HCT116 (cell line): ENCODE measurements at regions not wholly inside any gene's neighbourhood (a gene's known extent, or its start where the extent isn't known, plus 50 kb on each side); places are given as distances from the start of the nearest gene placed in this dataset.

Source experiments
- ATAC-seq: fragments of 200-7000 bp; cut with Tn5 transposase; 2 replicates; pipeline ENCODE4 v1.9.1; 2020; ENCODE audit warnings: mild to moderate bottlenecking, moderate library complexity
- BruUV-seq: library from RNA; stranded (reverse); fragments of 400-500 nt; replicated peaks from 2 replicates; lab custom pipeline; 2021; lab: Mats Ljungman, UMichigan
- CTCF ChIA-PET: fragments of 300-600 bp; sonication (Branson Sonifier 250); formaldehyde crosslinking; loops from one replicate; lab custom pipeline; 2021; ENCODE audit warnings: antibody characterized with exemption; lab: Charles Lee
- POLR2A ChIA-PET: fragments of 300-600, 350-600 bp; sonication (Branson Sonifier 250); formaldehyde crosslinking; loops from one replicate; lab custom pipeline; 2021; ENCODE audit warnings: antibody characterized with exemption; lab: Charles Lee
- RAD21 ChIA-PET, 2 experiments: fragments of 300-600 bp; sonication (Branson Sonifier 250); formaldehyde crosslinking; loops; one replicate each; lab custom pipeline; 2023; ENCODE audit warnings: low total read pairs in 2 of 2; ENCODE audit not compliant: uncharacterized antibody in 2 of 2, unreplicated experiment in 2 of 2, low non-redundant PET in 1 of 2; lab: Charles Lee
- DNase-seq: peaks from one replicate; pipeline ENCODE4 v3.0.0-alpha.2; 2010; ENCODE audit warnings: low read depth, low spot score
- H2AFZ ChIP-seq: fragments of 200-600 bp; shearing (Covaris generic), sonication (generic); 2 replicates; pipeline ENCODE4 v1.6.1; 2017; ENCODE audit warnings: low read depth, mixed run types, mixed read lengths, antibody characterized with exemption, low read length; ENCODE audit not compliant: poor library complexity, severe bottlenecking
- H3K27ac ChIP-seq: 2 replicates; pipeline ENCODE4 v1.5.1; 2012; ENCODE audit warnings: low read depth, low read length
- H3K27me3 ChIP-seq: fragments of 200-600 bp; sonication (generic); 2 replicates; pipeline ENCODE4 v1.6.1; 2016; ENCODE audit warnings: mixed run types, low read length, mixed read lengths; ENCODE audit not compliant: insufficient read depth
- H3K36me3 ChIP-seq, 2 experiments: fragments of 200-500 bp in 1 of 2; fragments of 200-600 bp in 1 of 2; sonication (Bioruptor generic) in 1 of 2; sonication (generic) in 1 of 2; 2 replicates each; pipeline versions ENCODE4 v1.5.1 to v1.6.1; 2014 to 2016; ENCODE audit warnings: low read length in 2 of 2, inconsistent platforms in 1 of 2, mixed read lengths in 1 of 2, mixed run types in 1 of 2; ENCODE audit not compliant: insufficient read depth in 2 of 2, control insufficient read depth in 1 of 2
- H3K4me1 ChIP-seq, 2 experiments: fragments of 200-600 bp in 1 of 2; sonication (generic) in 1 of 2; 2 replicates each; pipeline versions ENCODE4 v1.5.1 to v1.6.1; 2012 to 2017; ENCODE audit warnings: low read length in 2 of 2, inconsistent platforms in 1 of 2, mild to moderate bottlenecking in 1 of 2, mixed read lengths in 1 of 2, mixed run types in 1 of 2, moderate library complexity in 1 of 2; ENCODE audit not compliant: insufficient read depth in 2 of 2, control insufficient read depth in 1 of 2
- H3K4me2 ChIP-seq: fragments of 200-600 bp; sonication (generic); 2 replicates; pipeline ENCODE4 v1.6.1; 2017; ENCODE audit warnings: mixed run types, low read length, mixed read lengths
- H3K4me3 ChIP-seq, 2 experiments: fragments of 200-600 bp in 1 of 2; sonication (generic) in 1 of 2; replicated peaks in 1 of 2; 2 replicates each; pipeline ENCODE4 v1.5.1; 2011 to 2016; ENCODE audit warnings: low read length in 2 of 2, control low read depth in 1 of 2, low read depth in 1 of 2, mild to moderate bottlenecking in 1 of 2, mixed read lengths in 1 of 2, mixed run types in 1 of 2
- H3K79me2 ChIP-seq: fragments of 200-600 bp; sonication (generic); 2 replicates; pipeline ENCODE4 v1.6.1; 2017; ENCODE audit warnings: mild to moderate bottlenecking, mixed run types, low read length, moderate library complexity, mixed read lengths; ENCODE audit not compliant: insufficient read depth
- H3K9ac ChIP-seq: fragments of 200-600 bp; sonication (generic); 2 replicates; pipeline ENCODE4 v1.6.1; 2016; ENCODE audit warnings: low read length, mixed read lengths
- H3K9me2 ChIP-seq: fragments of 200-600 bp; sonication (generic), shearing (Covaris generic); 2 replicates; pipeline ENCODE4 v1.6.1; 2017; ENCODE audit warnings: mixed run types, mild to moderate bottlenecking, moderate library complexity; ENCODE audit not compliant: insufficient read depth
- H3K9me3 ChIP-seq, 2 experiments: fragments of 200-500 bp in 1 of 2; fragments of 200-600 bp in 1 of 2; sonication (Bioruptor generic) in 1 of 2; sonication (generic) in 1 of 2; 2 replicates each; pipeline ENCODE4 v1.6.1; 2014 to 2017; ENCODE audit warnings: low read length in 2 of 2, mixed read lengths in 2 of 2, inconsistent platforms in 1 of 2, low read depth in 1 of 2, mild to moderate bottlenecking in 1 of 2, mixed run types in 1 of 2, moderate library complexity in 1 of 2; ENCODE audit not compliant: control insufficient read depth in 1 of 2, insufficient read depth in 1 of 2
- H4K20me1 ChIP-seq: fragments of 200-600 bp; sonication (generic), shearing (Covaris generic); 2 replicates; pipeline ENCODE4 v1.6.1; 2017; ENCODE audit warnings: mixed run types, mild to moderate bottlenecking, moderate library complexity; ENCODE audit not compliant: insufficient read depth
- ATF3 ChIP-seq: IDR thresholded peaks from 2 replicates; pipeline ENCODE4 v1.6.1; 2012
- CBX3 ChIP-seq: IDR thresholded peaks from 2 replicates; pipeline ENCODE4 v1.6.1; 2012; ENCODE audit warnings: low read depth
- CTCF ChIP-seq, 3 experiments: fragments of 200-600 bp in 1 of 3; sonication (generic) in 1 of 3; IDR thresholded peaks in 2 of 3; conservative IDR thresholded peaks in 1 of 3; 2 replicates each; pipeline ENCODE4 v1.5.1; 2012 to 2017; ENCODE audit warnings: low read depth in 2 of 3, low read length in 2 of 3, antibody characterized with exemption in 1 of 3, borderline replicate concordance in 1 of 3, control low read depth in 1 of 3, mild to moderate bottlenecking in 1 of 3, mixed read lengths in 1 of 3, mixed run types in 1 of 3, moderate library complexity in 1 of 3; ENCODE audit not compliant: insufficient read depth in 1 of 3
- EGR1 ChIP-seq: IDR thresholded peaks from 2 replicates; pipeline ENCODE4 v1.6.1; 2012; ENCODE audit warnings: low read depth
- ELF1 ChIP-seq: IDR thresholded peaks from 2 replicates; pipeline ENCODE4 v1.6.1; 2012; ENCODE audit warnings: low read depth, borderline replicate concordance
- EZH2 ChIP-seq: fragments of 200-600 bp; sonication (generic); IDR thresholded peaks from 2 replicates; pipeline ENCODE4 v1.6.1; 2017; ENCODE audit warnings: antibody characterized with exemption, mixed run types
- EZH2phosphoT487 ChIP-seq: fragments of 200-600 bp; IDR thresholded peaks from 2 replicates; pipeline ENCODE4 v1.6.1; 2018; ENCODE audit warnings: antibody characterized with exemption, borderline replicate concordance
- FOSL1 ChIP-seq: IDR thresholded peaks from 2 replicates; pipeline ENCODE4 v1.6.1; 2012; ENCODE audit warnings: low read depth
- JUND ChIP-seq: IDR thresholded peaks from 2 replicates; pipeline ENCODE4 v1.6.1; 2012
- POLR2A ChIP-seq: IDR thresholded peaks from 2 replicates; pipeline ENCODE4 v1.7.0; 2011; ENCODE audit warnings: borderline replicate concordance; ENCODE audit not compliant: insufficient read depth, insufficient read length; ENCODE audit errors: extremely low read depth
- POLR2AphosphoS5 ChIP-seq: IDR thresholded peaks from 2 replicates; pipeline ENCODE4 v1.6.1; 2011; ENCODE audit warnings: mild to moderate bottlenecking, low read depth, low read length, moderate library complexity
- RAD21 ChIP-seq: IDR thresholded peaks from 2 replicates; pipeline ENCODE4 v1.6.1; 2012; ENCODE audit warnings: low read depth, mild to moderate bottlenecking
- SIN3A ChIP-seq: IDR thresholded peaks from 2 replicates; pipeline ENCODE4 v1.6.1; 2012; ENCODE audit warnings: low read depth
- SP1 ChIP-seq: IDR thresholded peaks from 2 replicates; pipeline ENCODE4 v1.6.1; 2012; ENCODE audit warnings: low read depth
- YY1 ChIP-seq: IDR thresholded peaks from 2 replicates; pipeline ENCODE4 v1.6.1; 2011; ENCODE audit warnings: low read length, low read depth, moderate library complexity, mild to moderate bottlenecking; ENCODE audit not compliant: insufficient replicate concordance; ENCODE audit errors: extremely low read depth
- ZBTB33 ChIP-seq: IDR thresholded peaks from 2 replicates; pipeline ENCODE4 v1.6.1; 2011; ENCODE audit warnings: mild to moderate bottlenecking, low read length, moderate library complexity; ENCODE audit not compliant: insufficient replicate concordance; ENCODE audit errors: extremely low read depth
- intact Hi-C: fragments of 100-400 bp; cut with micrococcal nuclease; formaldehyde crosslinking; loops from 2 replicates; pipeline ENCODE4 v1.10.0; 2022
- TF ChIP-seq, protein P1 (sequence below): IDR thresholded peaks from 2 replicates; pipeline ENCODE4 v1.6.1; 2012; ENCODE audit warnings: low read depth

DNA sequence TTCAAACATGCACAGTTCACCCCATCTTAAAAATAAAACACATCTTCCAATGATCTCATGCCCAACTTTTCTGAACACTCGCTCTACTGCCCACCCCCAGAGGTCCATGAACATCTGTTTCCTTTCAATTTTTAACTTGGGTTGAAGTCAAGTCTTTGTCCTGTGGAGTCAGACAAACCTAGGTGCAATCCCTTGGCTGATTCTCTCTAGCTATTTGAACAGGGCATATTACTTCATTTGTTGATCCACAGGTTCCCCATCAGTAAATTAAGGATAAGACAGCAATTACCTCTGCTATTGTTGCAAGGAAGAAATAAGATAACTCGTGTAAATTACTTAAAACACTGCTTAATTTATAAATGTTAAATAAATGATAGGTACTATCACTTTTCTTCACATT, 180.1 kb downstream of the CNTN3 start:
- Histone ChIP-seq H3K4me1 (no peaks in the 10 kb centered on the region), H3K9me3 (peaks cover 3 to 20% of the 10 kb centered on the region in 2 experiments; a peak in 2 of 4 replicates), H3K27ac (no peak overlapping the region), H3K9ac (no peak overlapping the region), H3K9me2 (no peaks in the 10 kb centered on the region), H3K36me3 (no peaks in the 10 kb centered on the region), H4K20me1 (no peaks in the 10 kb centered on the region), H3K79me2 (no peaks in the 10 kb centered on the region), H2AFZ (no peak overlapping the region), H3K27me3 (no peaks in the 10 kb centered on the region), H3K4me2 (no peak overlapping the region), H3K4me3 (no peak overlapping the region)
- ChIA-PET POLR2A (no interaction called here), RAD21 (no interaction called here), CTCF (no interaction called here)
- intact Hi-C loops: no loop called here
- ATAC-seq (no peak), DNase-seq (no peak)
- BruUV-seq: no TSS peak
- TF ChIP-seq EZH2 (no peak), RAD21 (no peak), CTCF (IDR thresholded peaks at IDR 0.05 in 2 of 3, conservative IDR thresholded peaks at IDR 0.05 in 1 of 3; ENCODE audit: borderline replicate concordance in 1 of 3, insufficient read depth in 1 of 3, low read depth in 2 of 3, low read length in 2 of 3) (no peak), ELF1 (no peak), CBX3 (no peak), ATF3 (no peak), ZBTB33 (no peak), EZH2phosphoT487 (no peak), YY1 (no peak), SIN3A (no peak), POLR2AphosphoS5 (no peak), EGR1 (no peak), JUND (no peak), POLR2A (no peak), FOSL1 (no peak), SP1 (no peak)
- TF ChIP-seq, protein P1, sequence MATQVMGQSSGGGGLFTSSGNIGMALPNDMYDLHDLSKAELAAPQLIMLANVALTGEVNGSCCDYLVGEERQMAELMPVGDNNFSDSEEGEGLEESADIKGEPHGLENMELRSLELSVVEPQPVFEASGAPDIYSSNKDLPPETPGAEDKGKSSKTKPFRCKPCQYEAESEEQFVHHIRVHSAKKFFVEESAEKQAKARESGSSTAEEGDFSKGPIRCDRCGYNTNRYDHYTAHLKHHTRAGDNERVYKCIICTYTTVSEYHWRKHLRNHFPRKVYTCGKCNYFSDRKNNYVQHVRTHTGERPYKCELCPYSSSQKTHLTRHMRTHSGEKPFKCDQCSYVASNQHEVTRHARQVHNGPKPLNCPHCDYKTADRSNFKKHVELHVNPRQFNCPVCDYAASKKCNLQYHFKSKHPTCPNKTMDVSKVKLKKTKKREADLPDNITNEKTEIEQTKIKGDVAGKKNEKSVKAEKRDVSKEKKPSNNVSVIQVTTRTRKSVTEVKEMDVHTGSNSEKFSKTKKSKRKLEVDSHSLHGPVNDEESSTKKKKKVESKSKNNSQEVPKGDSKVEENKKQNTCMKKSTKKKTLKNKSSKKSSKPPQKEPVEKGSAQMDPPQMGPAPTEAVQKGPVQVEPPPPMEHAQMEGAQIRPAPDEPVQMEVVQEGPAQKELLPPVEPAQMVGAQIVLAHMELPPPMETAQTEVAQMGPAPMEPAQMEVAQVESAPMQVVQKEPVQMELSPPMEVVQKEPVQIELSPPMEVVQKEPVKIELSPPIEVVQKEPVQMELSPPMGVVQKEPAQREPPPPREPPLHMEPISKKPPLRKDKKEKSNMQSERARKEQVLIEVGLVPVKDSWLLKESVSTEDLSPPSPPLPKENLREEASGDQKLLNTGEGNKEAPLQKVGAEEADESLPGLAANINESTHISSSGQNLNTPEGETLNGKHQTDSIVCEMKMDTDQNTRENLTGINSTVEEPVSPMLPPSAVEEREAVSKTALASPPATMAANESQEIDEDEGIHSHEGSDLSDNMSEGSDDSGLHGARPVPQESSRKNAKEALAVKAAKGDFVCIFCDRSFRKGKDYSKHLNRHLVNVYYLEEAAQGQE: no peak
